MM.1S (cell line): ENCODE measurements at regions not wholly inside any gene's neighbourhood (a gene's known extent, or its start where the extent isn't known, plus 50 kb on each side); places are given as distances from the start of the nearest gene placed in this dataset.

Source experiments
- CTCF ChIP-seq: fragments of 300-600 bp; sonication (generic); IDR thresholded peaks from 2 replicates; pipeline ENCODE4 v1.5.1; 2016; ENCODE audit warnings: antibody characterized with exemption, low read length, mixed read lengths
- EZH2 ChIP-seq: fragments of 300-600 bp; sonication (generic); optimal IDR thresholded peaks from 2 replicates; pipeline ENCODE3; 2017; ENCODE audit warnings: low read depth, mild to moderate bottlenecking, antibody characterized with exemption, low read length, mixed read lengths

- TF ChIP-seq EZH2 (no peak), CTCF (no peak)
Measured at GRCh38 chr13:44230071-44230470, 143.6 kb upstream of the SERP2 start.
